ENCODE measurements at regions not wholly inside any gene's neighbourhood (a gene's known extent, or its start where the extent isn't known, plus 50 kb on each side); places are given as distances from the start of the nearest gene placed in this dataset.
"Not testable (repeated sequence)": the region's sequence is repeated elsewhere in the genome, so short reads cannot be mapped to it uniquely, and the experiment has no call there.

GRCh38 chr18:38790303-38790702, 1224.7 kb upstream of the CELF4 start:
- DNase-seq (ENCODE audit: low spot score), result no peak

DNA sequence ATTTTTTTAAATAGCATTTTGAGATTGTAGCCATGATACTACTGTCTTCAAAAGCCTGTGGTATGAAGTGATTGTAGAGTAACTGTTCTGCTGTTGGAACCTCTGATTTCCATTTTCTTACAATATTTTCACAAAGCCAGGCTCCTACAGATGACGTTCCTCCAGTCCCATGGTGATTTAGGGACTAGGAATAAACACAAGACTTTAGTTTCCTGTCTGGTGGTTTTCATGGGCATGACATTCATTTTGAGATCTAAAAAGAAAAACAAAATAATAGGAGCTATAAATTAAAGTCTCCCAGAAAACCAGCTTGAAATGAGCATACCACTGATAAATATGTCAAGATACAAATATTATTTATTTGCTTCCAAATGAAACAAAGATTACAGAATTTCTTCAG, 1223.5 kb upstream of the CELF4 start:
- no peak for DNase-seq (ENCODE audit: low spot score)

DNA sequence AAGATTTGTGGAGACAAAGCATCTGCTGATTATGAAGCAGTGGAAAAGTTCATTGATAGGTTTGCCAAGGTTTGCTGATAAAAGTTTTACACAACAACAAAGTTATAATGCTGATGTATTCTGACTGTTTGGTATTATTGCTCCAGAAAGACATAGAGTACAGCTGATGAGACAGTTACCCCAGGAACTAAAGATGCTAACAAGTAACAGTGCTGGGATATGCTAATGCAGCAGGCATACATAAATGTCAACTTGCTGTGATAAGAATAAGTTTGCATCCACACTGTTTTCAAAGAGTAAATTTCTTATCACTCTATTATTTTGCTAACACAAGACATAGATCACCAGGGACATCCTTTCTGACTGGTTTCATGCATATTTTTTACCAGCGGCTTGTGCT, 1221.3 kb upstream of the CELF4 start:
- no peak for DNase-seq (ENCODE audit: low spot score)

DNA sequence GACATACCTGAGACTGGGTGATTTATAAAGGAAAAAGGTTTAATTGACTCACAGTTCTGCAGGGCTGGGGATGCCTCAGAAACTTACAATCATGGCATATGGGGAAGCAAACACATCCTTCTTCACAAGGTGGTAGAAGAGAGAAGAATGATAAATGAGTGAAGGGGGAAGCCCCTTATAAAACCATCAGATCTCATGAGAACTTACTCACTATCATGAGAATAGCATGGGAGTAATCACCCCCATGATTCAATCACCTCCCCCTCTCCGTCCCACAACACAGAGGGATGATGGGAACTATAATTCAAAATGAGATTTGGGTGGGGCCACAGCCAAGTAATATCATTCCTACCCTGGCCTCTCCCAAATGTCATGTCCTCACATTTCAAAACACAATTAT, 1206.0 kb upstream of the CELF4 start:
- not testable (repeated sequence) for DNase-seq (ENCODE audit: low spot score)

DNA sequence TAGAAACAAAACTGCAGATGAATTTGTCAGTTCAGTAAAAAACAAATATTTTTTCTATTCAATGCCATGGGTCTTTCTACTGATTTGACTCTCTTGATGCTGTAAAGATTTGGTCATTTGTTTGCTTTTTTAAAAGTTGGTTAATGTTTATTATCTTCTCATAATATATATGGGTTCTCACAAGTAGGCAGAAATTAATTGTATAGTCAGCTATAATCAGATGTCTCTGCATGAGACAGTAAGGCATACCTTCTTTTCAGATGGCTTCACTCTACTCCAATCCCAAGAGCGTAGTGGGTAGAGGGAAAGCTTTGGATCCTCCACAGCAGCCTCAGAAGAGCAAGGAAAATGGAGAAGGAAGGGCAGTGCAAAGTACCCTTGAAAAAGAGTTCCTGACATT, 1202.9 kb upstream of the CELF4 start:
- DNase-seq (ENCODE audit: low spot score), result no peak

- DNase-seq (ENCODE audit: low spot score), result no peak
Observed at GRCh38 chr18:38759457-38759856, 1193.9 kb upstream of the CELF4 start.

GRCh38 chr18:38756436-38756835, 1190.8 kb upstream of the CELF4 start:
- no peak for DNase-seq (ENCODE audit: low spot score)

GRCh38 chr18:38752430-38752829, 1186.8 kb upstream of the CELF4 start:
- DNase-seq (ENCODE audit: low spot score), result no peak

- no peak for DNase-seq (ENCODE audit: low spot score)
Observed at GRCh38 chr18:38751898-38752297, 1186.3 kb upstream of the CELF4 start.

- DNase-seq (ENCODE audit: low spot score), result no peak
Observed at GRCh38 chr18:38751211-38751610, 1185.6 kb upstream of the CELF4 start.

DNA sequence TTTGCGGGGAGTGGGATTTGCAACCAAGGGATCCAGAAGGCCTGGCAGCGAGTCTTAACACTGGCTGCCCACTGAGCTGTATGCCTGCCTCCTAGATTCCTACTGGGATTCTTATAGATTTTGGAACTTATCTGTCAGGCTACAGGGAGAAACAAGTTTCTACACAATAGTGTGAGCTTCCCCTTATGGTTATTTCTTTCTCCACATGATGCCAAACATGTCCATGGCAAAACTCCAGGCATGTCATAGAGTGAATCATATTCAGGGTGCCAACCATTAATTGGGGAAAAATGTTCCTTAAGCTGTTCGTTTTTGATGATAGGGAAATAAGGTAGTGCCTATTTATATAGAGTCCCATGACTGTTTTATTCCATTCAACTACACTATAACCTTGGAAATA, 1185.2 kb upstream of the CELF4 start:
- DNase-seq (ENCODE audit: low spot score), result no peak

GRCh38 chr18:38747153-38747552, 1181.6 kb upstream of the CELF4 start:
- DNase-seq (ENCODE audit: low spot score), result no peak

GRCh38 chr18:38720181-38720580, 1154.6 kb upstream of the CELF4 start:
- DNase-seq (ENCODE audit: low spot score), result not testable (repeated sequence)

DNA sequence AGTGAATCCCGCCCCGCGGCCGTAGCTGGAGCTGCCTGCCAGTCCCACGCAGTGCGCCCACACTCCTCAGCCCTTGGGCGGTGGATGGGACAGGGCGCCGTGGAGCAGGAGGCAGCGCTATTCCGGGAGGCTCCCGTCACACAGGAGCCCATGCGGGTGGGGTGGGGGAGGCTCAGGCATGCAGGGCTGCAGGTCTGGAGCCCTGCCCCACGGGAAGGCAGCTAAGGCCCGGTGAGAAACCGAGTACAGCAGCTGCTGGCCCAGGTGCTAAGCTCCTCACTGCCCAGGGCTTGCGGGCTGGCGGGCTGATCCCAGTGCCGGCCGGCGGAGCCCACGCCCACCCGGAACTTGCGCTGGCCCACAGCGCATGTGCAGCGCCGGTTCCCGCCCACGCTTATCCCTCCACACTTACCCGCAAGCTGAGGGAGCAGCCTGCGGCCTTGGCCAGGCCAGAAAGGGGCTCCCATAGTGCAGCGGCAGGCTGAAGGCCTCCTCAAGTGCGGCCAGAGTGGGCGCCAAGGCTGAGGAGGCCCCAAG, 1152.8 kb upstream of the CELF4 start:
- DNase-seq (ENCODE audit: low spot score), result no peak

DNA sequence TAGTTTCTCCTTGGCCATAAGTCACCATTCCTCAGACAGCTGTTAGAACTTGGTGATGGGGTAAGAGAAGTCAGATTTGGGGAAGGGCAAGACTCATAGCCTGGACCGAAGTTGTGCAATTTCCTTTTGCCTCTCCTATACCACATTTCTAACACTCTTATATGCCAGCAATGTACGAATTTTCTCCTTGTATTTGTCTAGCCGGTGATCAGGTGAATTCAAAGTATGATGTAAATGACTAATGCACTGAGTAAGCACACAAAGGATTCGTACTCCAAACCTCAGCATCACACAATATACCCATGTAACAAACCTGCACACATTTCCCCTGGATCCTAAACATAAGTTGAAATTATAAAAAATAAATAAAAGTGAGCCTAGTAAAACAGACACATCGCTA, 1143.5 kb upstream of the CELF4 start:
- DNase-seq (ENCODE audit: low spot score), result no peak

DNA sequence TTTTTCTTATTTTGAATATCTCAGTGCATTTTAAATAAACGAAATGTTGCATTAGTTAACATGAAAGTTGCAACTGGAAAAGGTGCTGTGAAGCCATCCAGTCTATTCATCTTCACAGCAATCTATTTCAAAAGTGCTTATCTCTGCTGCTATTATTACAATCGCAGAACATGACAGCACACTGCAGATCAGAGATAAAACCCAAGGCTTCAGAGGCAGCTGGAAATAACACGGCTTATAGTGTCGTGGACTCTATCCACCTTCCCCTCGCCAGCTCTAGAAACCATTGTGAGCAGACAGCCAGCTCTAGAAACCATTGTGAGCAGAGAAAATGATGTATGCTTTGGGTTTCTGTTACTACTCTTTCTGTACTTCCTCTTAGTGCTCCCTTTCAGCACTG, 1140.8 kb upstream of the CELF4 start:
- no peak for DNase-seq (ENCODE audit: low spot score)

GRCh38 chr18:38698088-38698487, 1132.5 kb upstream of the CELF4 start:
- DNase-seq (ENCODE audit: low spot score), result no peak

- DNase-seq (ENCODE audit: low spot score), result no peak
Observed at GRCh38 chr18:38695559-38696280, 1130.1 kb upstream of the CELF4 start.

- no peak for DNase-seq (ENCODE audit: low spot score)
Observed at GRCh38 chr18:38693104-38693503, 1127.5 kb upstream of the CELF4 start.

DNA sequence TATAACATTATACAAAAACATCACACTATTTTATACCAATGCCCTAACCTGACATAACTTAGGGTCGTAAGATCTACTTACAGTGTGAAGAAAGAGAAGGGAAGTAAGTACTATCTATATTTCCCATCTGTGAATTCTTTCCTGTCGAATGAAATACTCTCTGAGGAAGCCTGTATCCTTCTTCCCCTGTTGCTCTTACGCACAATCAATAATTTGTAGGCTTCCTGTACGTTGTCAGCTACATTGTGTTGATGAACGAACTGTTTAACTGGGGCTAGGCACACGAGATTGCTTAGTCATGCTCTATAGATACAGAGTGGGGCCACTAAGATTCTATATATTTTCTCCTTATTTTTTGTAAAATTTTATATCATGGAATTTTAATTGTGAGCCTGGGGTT, 1125.0 kb upstream of the CELF4 start:
- no peak for DNase-seq (ENCODE audit: low spot score)

DNA sequence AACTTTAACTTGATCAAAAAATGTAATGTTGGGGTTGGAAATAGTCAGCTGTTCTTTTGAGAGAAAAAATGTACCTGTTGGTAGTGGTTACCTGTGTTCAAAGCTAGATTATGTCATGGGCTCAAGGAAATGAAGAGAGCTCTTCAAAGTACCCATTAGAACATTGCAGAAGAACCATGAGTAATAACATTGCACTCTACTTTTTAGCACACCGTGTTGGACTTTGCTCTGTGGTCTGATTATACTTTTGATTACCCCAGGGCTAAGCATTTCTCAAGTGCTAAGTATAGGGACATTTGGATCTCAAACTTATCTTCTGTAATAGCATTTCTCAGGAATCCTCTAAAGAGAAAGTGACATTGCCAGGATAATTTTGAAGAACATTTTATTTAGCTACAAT, 1122.8 kb upstream of the CELF4 start:
- DNase-seq (ENCODE audit: low spot score), result no peak

DNA sequence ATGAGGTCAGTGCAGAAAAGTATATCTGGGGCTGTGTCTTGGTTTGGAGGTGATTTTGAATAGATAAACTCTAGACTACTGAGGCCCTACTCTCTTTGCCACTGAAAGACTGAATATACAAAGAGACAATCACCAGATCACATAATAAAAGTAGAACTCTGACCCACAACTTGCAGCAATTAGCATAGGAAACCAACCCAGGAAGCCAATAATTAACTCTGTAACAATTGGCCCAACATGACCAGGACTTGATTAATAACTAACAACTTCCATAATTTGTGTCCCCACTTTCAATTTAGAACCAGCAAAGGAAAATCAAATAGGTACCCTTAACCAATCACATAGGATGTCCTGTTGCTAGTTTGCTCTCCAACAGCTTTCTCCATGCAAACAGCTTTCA, 1104.9 kb upstream of the CELF4 start:
- DNase-seq (ENCODE audit: low spot score), result no peak

DNA sequence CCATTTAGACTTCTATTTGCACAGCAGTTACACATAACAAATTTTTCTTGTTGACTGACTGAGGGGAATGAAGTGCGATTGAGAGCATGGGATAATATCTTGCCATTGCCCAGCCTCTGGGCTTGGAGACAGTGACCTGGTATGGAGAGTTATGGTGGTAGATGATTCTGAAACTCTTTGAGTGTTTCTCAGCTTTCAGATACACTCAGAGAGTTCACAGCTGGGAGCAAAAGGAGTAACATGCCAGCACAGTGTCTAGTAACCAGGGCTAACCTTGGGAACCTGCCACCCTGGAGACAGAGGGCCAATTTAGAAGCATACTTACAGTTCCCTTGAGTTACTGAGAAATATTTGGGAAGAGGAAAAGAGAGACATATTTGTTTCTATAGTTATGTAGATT, 1099.3 kb upstream of the CELF4 start:
- no peak for DNase-seq (ENCODE audit: low spot score)

DNA sequence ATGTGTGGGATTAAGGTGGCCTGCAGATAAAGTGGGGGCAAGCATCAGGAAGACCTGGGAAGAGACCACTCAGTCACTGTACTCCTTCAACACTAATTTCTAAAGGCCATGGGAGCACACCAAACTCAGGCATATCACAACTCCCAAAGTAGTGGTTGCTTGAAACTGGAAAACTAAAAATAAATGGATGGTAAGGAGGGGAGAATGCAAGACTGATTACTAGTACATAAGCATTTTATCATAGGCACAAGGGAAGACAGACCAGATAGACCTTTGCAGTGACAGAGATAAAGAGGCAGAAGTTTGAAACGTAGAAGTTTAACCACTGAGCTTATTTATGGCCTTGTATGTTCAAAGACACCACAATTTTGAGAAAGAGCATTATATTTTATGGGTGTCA, 1098.1 kb upstream of the CELF4 start:
- DNase-seq (ENCODE audit: low spot score), result no peak

Data from AG08395 (cell line).